ENCODE measurements at regions not wholly inside any gene's neighbourhood (a gene's known extent, or its start where the extent isn't known, plus 50 kb on each side); places are given as distances from the start of the nearest gene placed in this dataset.

DNA sequence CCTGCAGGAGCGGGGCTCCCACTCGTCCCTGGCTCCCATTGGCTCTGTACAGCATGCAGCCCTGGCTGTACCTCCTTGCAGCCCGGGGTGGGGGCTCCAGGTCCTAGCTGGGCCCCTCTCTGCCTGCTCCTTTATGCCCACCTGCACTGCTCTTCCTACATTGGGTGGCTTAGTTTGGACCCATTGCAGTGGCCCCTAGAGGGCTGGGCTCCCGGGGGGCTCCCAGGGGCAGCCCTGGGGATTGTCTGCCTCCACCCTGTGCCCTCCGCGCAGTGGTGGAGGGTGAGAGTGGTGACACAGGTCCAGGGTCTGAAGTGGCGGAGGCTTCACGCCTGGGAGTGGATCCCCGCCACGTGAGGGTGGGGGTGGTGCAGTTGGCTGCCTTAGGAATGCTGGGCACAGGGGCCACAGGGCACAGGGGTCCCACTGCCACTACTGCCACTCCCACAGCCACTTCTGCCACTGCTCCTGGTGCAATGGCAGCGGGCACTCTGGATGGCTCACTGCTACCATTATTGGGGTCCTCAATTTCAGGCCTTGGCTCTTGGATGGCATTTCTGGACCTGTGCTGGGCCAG is 177.1 kb downstream of the ARL4A start:
- no peaks in the 10 kb centered on the region for H3K36me3 Mint-ChIP-seq
- DNase-seq (ENCODE audit: low spot score), result no peak

DNA sequence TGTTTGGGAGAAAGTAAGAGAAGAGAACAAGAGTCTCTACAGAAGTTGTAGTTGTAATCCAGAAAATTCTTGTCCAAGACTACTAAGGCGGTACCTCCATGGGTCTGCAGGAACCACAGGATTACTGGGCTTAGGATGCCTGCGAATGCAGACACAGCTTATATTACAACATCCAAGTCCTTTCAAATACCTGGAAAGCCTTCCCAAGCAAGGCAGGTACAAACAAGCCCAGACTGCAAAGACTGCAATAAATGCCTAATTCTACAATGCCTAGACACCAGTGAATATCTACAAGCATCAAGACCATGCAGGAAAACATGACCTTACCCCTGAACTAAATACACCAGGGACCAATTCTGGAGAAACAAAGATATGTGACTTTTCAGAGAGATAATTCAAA is 178.2 kb downstream of the ARL4A start:
- H3K36me3 Mint-ChIP-seq, result no peaks in the 10 kb centered on the region
- no peak overlapping the region for H3K4me3 Mint-ChIP-seq
- no peak overlapping the region for H3K27ac Mint-ChIP-seq
- no peaks in the 10 kb centered on the region for H3K27me3 Mint-ChIP-seq
- ATAC-seq (no peak), DNase-seq (ENCODE audit: low spot score) (no peak)
- no peaks in the 10 kb centered on the region for H3K4me1 Mint-ChIP-seq (ENCODE audit: low read depth in 2 of 2)
- H3K9me3 Mint-ChIP-seq, result no peaks in the 10 kb centered on the region

More for the DNA sequence above, 177.1 kb downstream of the ARL4A start:
- Mint-ChIP-seq H3K27ac (no peak overlapping the region), H3K27me3 (no peaks in the 10 kb centered on the region), H3K9me3 (no peaks in the 10 kb centered on the region), H3K4me1 (ENCODE audit: low read depth in 2 of 2) (no peaks in the 10 kb centered on the region), H3K4me3 (no peak overlapping the region)
- ATAC-seq, result peak in 1 of 2 donors; percentile 50

DNA sequence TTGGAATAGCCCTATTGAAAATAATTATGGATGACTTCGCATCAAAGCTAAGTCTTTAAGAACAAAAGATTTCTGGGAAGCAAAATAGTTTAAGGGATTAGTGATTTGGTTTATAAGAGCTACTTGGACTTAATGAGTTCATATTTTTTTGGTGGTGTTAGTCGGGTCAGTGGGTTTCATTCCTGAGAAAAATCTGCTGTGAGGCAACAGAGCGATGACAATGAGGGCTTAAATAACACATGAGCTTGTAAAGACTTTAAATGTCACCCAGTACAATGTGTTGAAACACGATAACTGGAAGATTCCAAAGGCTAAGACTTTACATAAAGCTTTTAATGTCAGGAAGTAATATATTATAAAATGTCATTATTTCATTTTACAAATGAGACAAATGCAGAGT is 178.8 kb downstream of the ARL4A start:
- Mint-ChIP-seq H3K9me3 (no peaks in the 10 kb centered on the region), H3K4me3 (no peak overlapping the region), H3K27me3 (no peaks in the 10 kb centered on the region), H3K36me3 (no peaks in the 10 kb centered on the region), H3K27ac (no peak overlapping the region), H3K4me1 (ENCODE audit: low read depth in 2 of 2) (no peaks in the 10 kb centered on the region)
- DNase-seq (ENCODE audit: low spot score) (no peak), ATAC-seq (no peak)

DNA sequence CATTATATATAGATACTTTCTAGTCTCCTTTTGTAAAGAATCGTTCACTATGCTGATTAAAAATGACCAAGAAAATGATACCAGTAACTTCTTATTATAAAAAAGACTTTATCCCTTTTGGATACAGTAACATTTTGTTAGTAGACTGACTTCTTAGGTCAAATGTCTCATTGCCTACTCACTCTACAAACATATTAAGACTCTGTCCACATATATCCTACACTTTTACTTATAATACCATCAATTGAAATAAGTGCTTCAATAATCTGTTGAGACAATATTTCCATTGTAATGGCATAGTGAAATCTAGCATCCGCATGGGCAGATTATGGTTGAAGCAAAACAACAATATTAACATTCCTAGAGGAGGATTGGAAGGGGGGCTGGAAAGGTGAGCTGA is 180.6 kb downstream of the ARL4A start:
- Mint-ChIP-seq H3K9me3 (no peaks in the 10 kb centered on the region), H3K27ac (no peak overlapping the region), H3K36me3 (no peaks in the 10 kb centered on the region), H3K27me3 (no peaks in the 10 kb centered on the region), H3K4me3 (no peak overlapping the region), H3K4me1 (ENCODE audit: low read depth in 2 of 2) (no peaks in the 10 kb centered on the region)
- no peak for ATAC-seq
- DNase-seq (ENCODE audit: low spot score), result no peak

DNA sequence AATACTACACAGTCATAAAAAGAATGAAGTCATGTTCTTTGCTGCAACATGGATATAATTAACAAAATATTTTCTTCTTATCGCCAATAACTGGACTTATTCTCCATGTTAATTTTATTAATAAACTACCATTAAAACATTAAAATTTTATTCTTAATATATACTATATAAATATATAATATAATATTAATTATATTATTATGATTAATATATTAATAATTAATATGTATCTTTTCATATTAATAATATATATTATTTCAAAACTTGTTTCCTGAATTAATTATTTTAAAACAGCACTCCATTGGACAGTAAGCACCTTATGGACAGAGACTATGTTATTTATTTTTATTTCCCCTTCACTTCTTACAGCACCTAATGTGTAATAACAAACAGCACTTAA is 182.8 kb downstream of the ARL4A start:
- H3K4me3 Mint-ChIP-seq, result no peak overlapping the region
- H3K27ac Mint-ChIP-seq, result no peak overlapping the region
- no peaks in the 10 kb centered on the region for H3K4me1 Mint-ChIP-seq (ENCODE audit: low read depth in 2 of 2)
- ATAC-seq (no peak), DNase-seq (ENCODE audit: low spot score) (no peak)
- H3K9me3 Mint-ChIP-seq, result no peaks in the 10 kb centered on the region
- no peaks in the 10 kb centered on the region for H3K36me3 Mint-ChIP-seq
- H3K27me3 Mint-ChIP-seq, result no peaks in the 10 kb centered on the region

DNA sequence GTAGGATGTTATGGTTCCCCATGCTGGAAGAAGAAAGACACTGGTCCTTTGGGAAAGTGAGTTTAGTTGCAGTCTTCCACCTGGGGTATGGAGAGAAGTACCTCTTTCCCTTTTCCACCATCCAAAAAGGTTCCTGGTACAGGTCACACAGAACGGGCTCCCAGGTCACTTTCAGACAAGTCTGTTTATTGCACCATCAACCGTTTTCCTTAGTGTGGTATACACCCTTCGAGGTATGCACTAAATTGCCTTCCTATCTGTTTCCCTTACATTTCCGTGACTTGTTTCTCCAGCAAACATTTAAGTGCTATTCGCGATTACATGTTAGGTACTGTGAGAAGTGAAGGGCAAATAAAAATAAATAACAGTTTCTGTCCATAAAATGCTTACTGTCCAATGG is 185.1 kb downstream of the ARL4A start:
- Mint-ChIP-seq H3K4me3 (no peak overlapping the region), H3K4me1 (ENCODE audit: low read depth in 2 of 2) (no peaks in the 10 kb centered on the region), H3K36me3 (no peaks in the 10 kb centered on the region), H3K9me3 (no peaks in the 10 kb centered on the region), H3K27me3 (no peaks in the 10 kb centered on the region), H3K27ac (no peak overlapping the region)
- ATAC-seq (no peak), DNase-seq (ENCODE audit: low spot score) (no peak)

DNA sequence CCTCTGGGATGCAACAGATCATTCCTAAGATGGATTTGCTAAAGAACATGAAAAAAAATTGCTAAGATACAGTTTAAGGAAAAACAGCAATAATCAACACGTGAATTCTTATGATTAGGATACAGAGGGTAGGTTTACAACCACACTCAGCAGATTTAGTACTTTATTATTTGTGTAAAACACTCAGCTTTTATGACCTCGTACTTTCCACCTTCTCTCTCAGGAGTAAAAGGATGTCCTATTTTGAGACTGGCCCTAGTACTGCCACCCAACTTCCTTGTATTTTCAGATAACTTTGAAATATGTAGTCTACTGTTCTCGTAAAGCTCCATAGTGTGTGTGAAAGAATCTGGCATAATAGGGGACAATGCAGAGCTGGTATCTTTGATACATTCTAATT is 186.1 kb downstream of the ARL4A start:
- no peaks in the 10 kb centered on the region for H3K4me1 Mint-ChIP-seq (ENCODE audit: low read depth in 2 of 2)
- no peaks in the 10 kb centered on the region for H3K9me3 Mint-ChIP-seq
- H3K27me3 Mint-ChIP-seq, result no peaks in the 10 kb centered on the region
- H3K4me3 Mint-ChIP-seq, result no peak overlapping the region
- H3K36me3 Mint-ChIP-seq, result no peaks in the 10 kb centered on the region
- DNase-seq (ENCODE audit: low spot score) (no peak), ATAC-seq (no peak)
- no peak overlapping the region for H3K27ac Mint-ChIP-seq

DNA sequence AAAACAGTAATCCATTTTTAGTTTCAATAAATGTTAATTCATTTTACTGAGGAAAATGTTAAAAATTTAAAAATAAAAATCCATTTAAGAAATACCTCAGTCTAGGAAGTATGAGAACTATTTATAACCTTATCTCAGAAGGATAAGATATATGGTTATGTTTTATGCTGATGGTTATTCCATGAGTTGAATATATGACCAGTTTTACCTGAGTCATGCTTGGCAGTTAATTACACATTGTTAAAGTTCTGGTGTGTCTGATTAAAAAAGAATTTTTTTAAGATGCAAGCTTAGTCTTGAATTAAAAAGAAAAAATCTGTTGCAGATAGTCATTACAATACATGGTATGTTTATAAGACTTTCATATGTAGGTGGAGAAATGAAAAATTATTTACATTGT is 191.7 kb downstream of the ARL4A start:
- Mint-ChIP-seq H3K9me3 (no peaks in the 10 kb centered on the region), H3K27ac (no peak overlapping the region), H3K4me3 (no peak overlapping the region), H3K27me3 (peaks cover 0 to 5% of the 10 kb centered on the region in 2 donors), H3K36me3 (no peaks in the 10 kb centered on the region), H3K4me1 (ENCODE audit: low read depth in 2 of 2) (no peaks in the 10 kb centered on the region)
- ATAC-seq (no peak), DNase-seq (ENCODE audit: low spot score) (no peak)

DNA sequence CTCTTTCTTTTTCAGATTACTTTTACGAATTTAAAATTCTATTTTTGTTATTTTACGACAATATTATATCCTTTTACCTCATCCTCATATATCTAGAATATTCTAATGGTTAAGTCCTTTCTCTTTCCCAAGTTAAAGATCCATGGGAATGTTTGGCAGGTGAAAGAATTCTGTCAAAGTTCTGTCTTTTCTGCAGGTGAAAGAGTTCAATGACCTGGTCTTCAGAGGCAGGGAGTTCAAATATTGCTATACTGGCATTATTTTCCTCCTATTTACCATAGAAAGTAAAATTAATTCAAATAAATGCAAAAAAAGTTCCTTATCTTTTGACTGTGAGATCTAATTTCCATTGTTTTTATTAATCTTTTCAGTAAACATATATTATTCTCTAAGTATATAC is 194.3 kb downstream of the ARL4A start:
- no peak overlapping the region for H3K4me3 Mint-ChIP-seq
- DNase-seq (ENCODE audit: low spot score) (no peak), ATAC-seq (no peak)
- no peaks in the 10 kb centered on the region for H3K36me3 Mint-ChIP-seq
- H3K4me1 Mint-ChIP-seq (ENCODE audit: low read depth in 2 of 2), result no peaks in the 10 kb centered on the region
- peaks cover 0 to 5% of the 10 kb centered on the region in 2 donors for H3K27me3 Mint-ChIP-seq
- no peak overlapping the region for H3K27ac Mint-ChIP-seq
- no peaks in the 10 kb centered on the region for H3K9me3 Mint-ChIP-seq

DNA sequence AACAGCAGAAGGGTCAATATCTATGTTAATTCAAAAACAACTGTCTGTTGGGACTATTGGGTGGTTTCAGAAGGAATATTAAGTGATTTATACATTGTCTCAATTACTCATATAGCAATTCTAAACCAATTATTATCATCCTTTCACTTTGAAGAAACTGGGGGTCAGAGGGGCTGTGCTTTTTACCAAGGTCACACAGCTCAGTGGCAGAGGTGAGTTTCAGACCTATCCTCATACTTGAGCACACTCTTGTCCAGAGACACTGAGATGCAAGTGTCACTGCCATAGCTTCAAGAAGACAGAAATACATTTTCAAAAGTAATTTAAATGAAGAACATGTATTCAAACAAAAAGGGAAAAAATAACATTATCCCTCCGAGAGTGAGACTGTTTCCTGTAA is 195.3 kb downstream of the ARL4A start:
- H3K27ac Mint-ChIP-seq, result no peak overlapping the region
- H3K4me3 Mint-ChIP-seq, result no peak overlapping the region
- H3K9me3 Mint-ChIP-seq, result no peaks in the 10 kb centered on the region
- H3K36me3 Mint-ChIP-seq, result no peaks in the 10 kb centered on the region
- no peaks in the 10 kb centered on the region for H3K4me1 Mint-ChIP-seq (ENCODE audit: low read depth in 2 of 2)
- peaks cover 0 to 5% of the 10 kb centered on the region in 2 donors for H3K27me3 Mint-ChIP-seq
- DNase-seq (ENCODE audit: low spot score) (no peak), ATAC-seq (no peak)

DNA sequence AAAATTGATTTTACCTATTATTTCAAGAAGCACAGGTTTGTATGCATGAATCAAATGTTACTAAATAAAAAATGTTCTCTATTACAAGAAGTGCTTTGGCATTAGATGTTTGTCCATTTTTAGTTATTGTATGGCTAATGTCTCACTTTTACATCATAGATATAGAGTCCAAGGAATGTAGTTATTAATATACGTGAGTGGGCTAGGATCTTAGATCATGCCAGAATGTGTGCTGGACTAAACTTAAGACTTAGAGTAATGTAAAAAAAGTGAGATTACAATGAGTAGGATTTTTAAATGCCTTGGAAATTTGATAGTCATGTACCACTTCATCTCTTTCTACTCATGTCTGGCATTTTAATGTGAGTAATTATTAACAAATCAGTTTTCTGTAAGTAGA is 196.6 kb downstream of the ARL4A start:
- Mint-ChIP-seq H3K27ac (no peak overlapping the region), H3K36me3 (no peaks in the 10 kb centered on the region), H3K27me3 (peaks cover 4 to 12% of the 10 kb centered on the region in 2 donors), H3K4me1 (ENCODE audit: low read depth in 2 of 2) (no peaks in the 10 kb centered on the region), H3K4me3 (no peak overlapping the region), H3K9me3 (peaks cover 4% of the 10 kb centered on the region)
- DNase-seq (ENCODE audit: low spot score), result no peak
- ATAC-seq, result no peak

DNA sequence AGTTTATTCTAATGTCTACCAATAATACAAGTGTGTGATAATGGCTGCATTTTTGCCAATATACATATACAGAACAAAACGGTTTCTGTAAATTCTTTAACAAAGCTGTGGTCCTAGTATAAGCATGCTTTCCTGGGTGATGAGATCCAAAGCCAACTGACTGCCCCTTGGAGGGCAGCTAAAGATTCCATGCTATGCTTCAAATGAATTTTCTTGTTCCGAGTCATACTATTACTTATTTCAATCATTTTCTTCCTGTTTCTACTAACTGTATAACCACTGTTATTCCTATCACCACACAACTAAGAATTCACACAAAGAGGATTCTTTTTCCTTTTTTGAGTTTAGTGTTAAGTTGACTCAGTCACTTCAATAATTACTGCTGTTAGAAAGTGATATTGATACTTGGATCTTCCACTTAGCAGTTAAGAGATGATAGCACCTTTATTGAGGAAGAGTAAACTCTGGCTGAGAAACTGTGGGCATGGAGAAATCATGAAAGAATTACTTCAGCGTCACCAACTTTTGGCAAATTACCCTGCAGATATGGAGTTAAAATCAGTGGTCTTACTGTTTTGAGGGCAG is 197.5 kb downstream of the ARL4A start:
- H3K4me1 Mint-ChIP-seq (ENCODE audit: low read depth in 2 of 2), result no peaks in the 10 kb centered on the region
- no peak overlapping the region for H3K4me3 Mint-ChIP-seq
- ATAC-seq (no peak), DNase-seq (ENCODE audit: low spot score) (no peak)
- H3K27ac Mint-ChIP-seq, result no peak overlapping the region
- H3K36me3 Mint-ChIP-seq, result no peaks in the 10 kb centered on the region
- peaks cover 4% of the 10 kb centered on the region for H3K9me3 Mint-ChIP-seq
- peaks cover 4 to 12% of the 10 kb centered on the region in 2 donors for H3K27me3 Mint-ChIP-seq

DNA sequence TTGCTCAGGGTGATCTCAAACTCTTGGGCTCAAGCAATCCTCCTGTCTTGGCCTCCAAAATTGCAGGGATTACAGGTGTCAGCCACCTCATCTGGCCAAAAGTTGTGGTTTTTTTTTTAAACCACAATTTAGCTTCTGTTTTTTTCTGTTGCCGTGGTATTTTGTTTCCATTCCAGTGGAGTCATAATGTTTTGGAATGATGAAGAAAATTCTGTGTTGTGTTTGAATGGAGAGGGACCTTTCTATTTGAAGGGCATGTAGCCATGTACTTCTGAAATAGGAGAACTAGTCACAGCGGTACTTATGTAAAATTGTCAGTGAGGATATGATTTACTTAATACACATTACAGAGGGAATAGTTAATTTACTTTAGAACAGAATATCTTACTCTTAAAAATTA is 201.3 kb downstream of the ARL4A start:
- Mint-ChIP-seq H3K36me3 (no peaks in the 10 kb centered on the region), H3K4me1 (ENCODE audit: low read depth in 2 of 2) (no peaks in the 10 kb centered on the region), H3K9me3 (peaks cover 4% of the 10 kb centered on the region), H3K27me3 (peaks cover 4 to 7% of the 10 kb centered on the region in 2 donors), H3K4me3 (no peak overlapping the region), H3K27ac (no peak overlapping the region)
- ATAC-seq, result no peak
- no peak for DNase-seq (ENCODE audit: low spot score)

DNA sequence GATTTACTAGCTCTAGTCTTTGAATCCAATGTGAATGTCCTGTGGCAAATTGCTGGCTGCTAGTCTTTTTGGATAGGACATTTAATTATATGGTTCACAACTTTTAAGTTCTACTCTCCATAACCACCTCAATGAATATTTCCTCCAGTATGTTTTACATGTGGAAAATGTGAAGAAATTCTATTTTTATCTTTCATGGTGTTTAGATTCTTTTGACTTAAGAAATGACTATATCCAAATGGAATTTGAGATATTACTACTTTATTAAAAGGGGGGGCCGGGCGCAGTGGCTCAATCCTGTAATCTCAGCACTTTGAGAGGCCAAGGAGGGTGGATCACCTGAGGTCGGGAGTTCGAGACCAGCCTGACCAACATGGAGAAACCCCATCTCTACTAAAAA is 202.0 kb downstream of the ARL4A start:
- ATAC-seq (no peak), DNase-seq (ENCODE audit: low spot score) (no peak)
- Mint-ChIP-seq H3K27me3 (peaks cover 4 to 7% of the 10 kb centered on the region in 2 donors), H3K36me3 (no peaks in the 10 kb centered on the region), H3K4me1 (ENCODE audit: low read depth in 2 of 2) (no peaks in the 10 kb centered on the region), H3K4me3 (no peak overlapping the region), H3K9me3 (peaks cover 4% of the 10 kb centered on the region), H3K27ac (no peak overlapping the region)

DNA sequence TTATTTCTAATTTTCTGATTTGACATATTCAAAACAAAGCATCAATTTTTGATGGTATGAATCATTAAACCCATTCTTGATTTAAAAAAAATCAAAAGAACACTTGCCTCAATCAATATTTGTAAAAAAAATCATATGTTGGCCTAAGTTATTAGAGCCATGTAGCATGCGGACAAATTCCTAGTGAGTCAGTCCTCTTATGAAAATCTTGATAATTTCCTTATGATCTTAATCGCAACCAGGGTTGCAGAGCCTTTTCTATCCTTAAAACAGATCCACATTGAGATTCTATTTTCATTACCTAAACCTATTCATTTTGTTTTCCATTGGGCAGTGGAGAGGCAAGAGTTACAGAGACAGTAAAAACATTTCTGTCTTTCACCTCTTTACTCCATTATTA is 203.2 kb downstream of the ARL4A start:
- Mint-ChIP-seq H3K36me3 (no peaks in the 10 kb centered on the region), H3K27me3 (peaks cover 4 to 7% of the 10 kb centered on the region in 2 donors), H3K4me3 (no peak overlapping the region), H3K27ac (no peak overlapping the region), H3K4me1 (ENCODE audit: low read depth in 2 of 2) (no peaks in the 10 kb centered on the region), H3K9me3 (peaks cover 4% of the 10 kb centered on the region)
- DNase-seq (ENCODE audit: low spot score) (no peak), ATAC-seq (no peak)

Data from natural killer cell treated with Interleukin-12 subunit alpha and Interleukin-12 subunit beta and Interleukin-15 and Interleukin-18, amount 100 ng/mL, for 72 hours (primary cell).